Transverse colon (tissue), 4 donors: ENCODE measurements at regions not wholly inside any gene's neighbourhood (a gene's known extent, or its start where the extent isn't known, plus 50 kb on each side); places are given as distances from the start of the nearest gene placed in this dataset.

Experiments used
- DNase-seq: peaks from one replicate; pipeline ENCODE4 v3.0.0-alpha.2; 2019
- H3K27ac ChIP-seq, 4 donors: fragments of 200-600 bp; sonication (generic); 2 replicates each; pipeline ENCODE4 v1.5.1; 2016 to 2018; ENCODE audit warnings: inconsistent platforms in 4 of 4
- H3K27me3 ChIP-seq: fragments of 200-600 bp; sonication (generic); 2 replicates; pipeline ENCODE4 v1.5.1; 2017; ENCODE audit warnings: inconsistent platforms
- H3K36me3 ChIP-seq, 4 donors: fragments of 200-600 bp; sonication (generic); 2 replicates each; pipeline ENCODE4 v1.5.1; 2017 to 2019; ENCODE audit warnings: inconsistent platforms in 4 of 4
- H3K4me1 ChIP-seq, 4 donors: fragments of 200-600 bp; sonication (generic); 2 replicates each; pipeline ENCODE4 v1.5.1; 2017 to 2020; ENCODE audit warnings: inconsistent platforms in 4 of 4
- H3K4me3 ChIP-seq, 4 donors: fragments of 200-600 bp; sonication (generic); 1 replicate in 1 of 4; 2 replicates in 3 of 4; pipeline versions ENCODE4 v1.5.1 to v1.6.1; 2017 to 2019; ENCODE audit warnings: inconsistent platforms in 4 of 4
- H3K9me3 ChIP-seq, 2 donors: fragments of 200-600 bp; sonication (generic); 2 replicates each; pipeline ENCODE4 v1.5.1; 2017 to 2019; ENCODE audit warnings: inconsistent platforms in 2 of 2
- EP300 ChIP-seq: sonication (generic); formaldehyde crosslinking; IDR thresholded peaks from one replicate; pipeline ENCODE4 v1.6.1; 2017; ENCODE audit warnings: antibody characterized with exemption, low read depth
- POLR2A ChIP-seq: fragments of 450-650 bp; IDR thresholded peaks from one replicate; pipeline ENCODE4 v1.6.1; 2016; ENCODE audit warnings: antibody characterized with exemption, mild to moderate bottlenecking, moderate library complexity
- POLR2AphosphoS5 ChIP-seq, 3 donors: sonication (generic); formaldehyde crosslinking; IDR thresholded peaks; one replicate each; pipeline ENCODE4 v1.6.1; 2016; ENCODE audit warnings: antibody characterized with exemption in 3 of 3
- WGBS, 2 donors: methylation state at CpG; one replicate each; pipeline ENCODE4 v1.1.5; 2018; ENCODE audit warnings: low coverage in 1 of 2; 5-methylcytosine and 5-hydroxymethylcytosine counted together
- in situ Hi-C, 4 donors: fragments of 200-750 bp; cut with MboI; loops; one replicate each; pipeline versions ENCODE4 v1.15.0 to v1.15.1; 2017; ENCODE audit warnings: low sequenced_read_pairs in 3 of 4, low pct_ligation_motif_present in 1 of 4, low pct_unique_long_range_greater_than_20kb in 1 of 4
- intact Hi-C: fragments of 100-400 bp; cut with DNase I; formaldehyde crosslinking; loops from one replicate; pipeline ENCODE4 v1.15.1; 2023; ENCODE audit warnings: low total_unique reads
- TF ChIP-seq, protein P1 (sequence below), 5 experiments: fragments of 200-600 bp in 3 of 5; fragments of 450-650 bp in 2 of 5; sonication (generic) in 3 of 5; IDR thresholded peaks; 1 replicate in 2 of 5; 2 replicates in 3 of 5; pipeline ENCODE4 v1.5.1; 2016 to 2017; ENCODE audit warnings: antibody characterized with exemption in 5 of 5, inconsistent platforms in 3 of 5, mild to moderate bottlenecking in 2 of 5, moderate library complexity in 1 of 5

DNA sequence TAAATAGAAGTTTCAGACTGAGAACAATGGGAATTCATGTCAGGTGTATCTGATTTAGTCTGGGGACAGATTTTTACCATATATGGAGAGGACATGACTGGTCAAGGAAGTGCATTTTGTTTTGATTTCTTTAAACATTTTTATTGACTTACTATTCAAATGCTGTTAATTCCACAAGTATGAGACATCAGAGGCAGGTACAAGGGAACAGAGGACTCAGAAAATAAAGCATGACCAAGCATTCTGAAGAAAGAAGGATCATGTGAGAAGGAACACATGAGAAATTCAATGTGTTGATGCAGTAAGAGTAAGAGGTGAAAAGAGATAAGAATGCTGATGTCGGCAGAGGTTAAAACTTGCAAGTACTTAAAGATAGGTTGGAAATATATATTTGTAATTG is 1452.6 kb downstream of the PCDH7 start:
- Histone ChIP-seq H3K27me3 (no peaks in the 10 kb centered on the region), H3K4me3 (no peak overlapping the region), H3K36me3 (no peaks in the 10 kb centered on the region), H3K27ac (no peak overlapping the region), H3K4me1 (no peaks in the 10 kb centered on the region), H3K9me3 (no peaks in the 10 kb centered on the region)
- WGBS, 2 donors, result 43 to 100% methylated on average over 1 of the region's 1 CpG
- DNase-seq, result no peak
- TF ChIP-seq POLR2AphosphoS5 (IDR thresholded peaks at IDR 0.05), result no peak
- no peak for TF ChIP-seq POLR2A
- TF ChIP-seq EP300, result no peak
- TF ChIP-seq, protein P1, sequence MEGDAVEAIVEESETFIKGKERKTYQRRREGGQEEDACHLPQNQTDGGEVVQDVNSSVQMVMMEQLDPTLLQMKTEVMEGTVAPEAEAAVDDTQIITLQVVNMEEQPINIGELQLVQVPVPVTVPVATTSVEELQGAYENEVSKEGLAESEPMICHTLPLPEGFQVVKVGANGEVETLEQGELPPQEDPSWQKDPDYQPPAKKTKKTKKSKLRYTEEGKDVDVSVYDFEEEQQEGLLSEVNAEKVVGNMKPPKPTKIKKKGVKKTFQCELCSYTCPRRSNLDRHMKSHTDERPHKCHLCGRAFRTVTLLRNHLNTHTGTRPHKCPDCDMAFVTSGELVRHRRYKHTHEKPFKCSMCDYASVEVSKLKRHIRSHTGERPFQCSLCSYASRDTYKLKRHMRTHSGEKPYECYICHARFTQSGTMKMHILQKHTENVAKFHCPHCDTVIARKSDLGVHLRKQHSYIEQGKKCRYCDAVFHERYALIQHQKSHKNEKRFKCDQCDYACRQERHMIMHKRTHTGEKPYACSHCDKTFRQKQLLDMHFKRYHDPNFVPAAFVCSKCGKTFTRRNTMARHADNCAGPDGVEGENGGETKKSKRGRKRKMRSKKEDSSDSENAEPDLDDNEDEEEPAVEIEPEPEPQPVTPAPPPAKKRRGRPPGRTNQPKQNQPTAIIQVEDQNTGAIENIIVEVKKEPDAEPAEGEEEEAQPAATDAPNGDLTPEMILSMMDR (IDR thresholded peaks at IDR 0.05), result no peak
- intact Hi-C loops (no loop called here), in situ Hi-C loops (no loop called here)

DNA sequence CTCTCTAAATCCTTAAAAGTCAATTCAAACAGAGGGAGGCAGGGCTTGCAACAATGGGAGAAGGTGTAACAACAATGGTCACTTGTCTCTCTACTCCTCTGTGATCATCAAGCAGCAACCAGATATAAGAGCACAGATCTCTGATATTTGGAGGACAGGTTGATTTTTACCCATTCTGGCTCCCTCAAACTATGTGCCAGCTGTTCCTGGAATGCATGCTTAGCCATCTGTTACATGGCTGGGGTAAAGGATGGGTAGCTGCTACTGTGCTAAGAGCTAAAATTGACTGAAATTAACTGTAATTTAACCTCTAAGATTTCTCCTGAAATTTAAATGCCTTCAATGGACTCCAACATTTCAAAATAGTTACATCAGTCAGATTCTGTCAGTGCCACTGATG is 1459.9 kb downstream of the PCDH7 start:
- no peaks in the 10 kb centered on the region for H3K9me3 ChIP-seq
- H3K27ac ChIP-seq, result no peak overlapping the region
- no peaks in the 10 kb centered on the region for H3K4me1 ChIP-seq
- TF ChIP-seq EP300, result no peak
- TF ChIP-seq POLR2A, result no peak
- TF ChIP-seq, protein P1 (IDR thresholded peaks at IDR 0.05), result no peak
- TF ChIP-seq POLR2AphosphoS5 (IDR thresholded peaks at IDR 0.05), result no peak
- H3K4me3 ChIP-seq, result no peak overlapping the region
- H3K36me3 ChIP-seq, result no peaks in the 10 kb centered on the region
- no peak for DNase-seq
- in situ Hi-C loops (no loop called here), intact Hi-C loops (no loop called here)
- H3K27me3 ChIP-seq, result no peaks in the 10 kb centered on the region

DNA sequence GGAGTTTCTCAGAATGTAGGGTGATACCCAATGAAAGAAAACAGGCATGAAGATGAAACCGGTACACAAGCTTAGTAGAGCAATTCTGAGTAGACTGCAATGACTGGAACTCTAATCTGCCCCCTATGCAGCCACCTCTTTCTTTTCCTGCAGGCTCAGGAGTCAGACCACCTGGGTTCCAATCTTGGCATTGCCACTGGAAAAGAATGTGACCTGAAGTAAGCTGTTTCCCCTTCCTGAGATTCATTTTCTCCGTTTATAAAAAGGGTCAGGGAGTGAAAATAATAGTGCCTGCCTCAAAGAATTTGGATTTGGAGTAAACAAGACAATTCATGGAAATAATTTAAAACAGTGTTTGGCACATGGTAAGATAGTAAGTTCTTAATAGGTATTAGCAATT is 1464.0 kb downstream of the PCDH7 start:
- intact Hi-C loops (no loop called here), in situ Hi-C loops (no loop called here)
- H3K36me3 ChIP-seq, result no peaks in the 10 kb centered on the region
- no peak for DNase-seq
- H3K4me3 ChIP-seq, result no peak overlapping the region
- H3K4me1 ChIP-seq, result no peaks in the 10 kb centered on the region
- TF ChIP-seq POLR2A, result no peak
- no peak for TF ChIP-seq EP300
- no peak for TF ChIP-seq POLR2AphosphoS5 (IDR thresholded peaks at IDR 0.05)
- TF ChIP-seq, protein P1 (IDR thresholded peaks at IDR 0.05), result no peak
- no peaks in the 10 kb centered on the region for H3K27me3 ChIP-seq
- no peaks in the 10 kb centered on the region for H3K9me3 ChIP-seq
- H3K27ac ChIP-seq, result no peak overlapping the region
- 49 to 64% methylated on average over 2 of the region's 2 CpGs for WGBS, 2 donors

DNA sequence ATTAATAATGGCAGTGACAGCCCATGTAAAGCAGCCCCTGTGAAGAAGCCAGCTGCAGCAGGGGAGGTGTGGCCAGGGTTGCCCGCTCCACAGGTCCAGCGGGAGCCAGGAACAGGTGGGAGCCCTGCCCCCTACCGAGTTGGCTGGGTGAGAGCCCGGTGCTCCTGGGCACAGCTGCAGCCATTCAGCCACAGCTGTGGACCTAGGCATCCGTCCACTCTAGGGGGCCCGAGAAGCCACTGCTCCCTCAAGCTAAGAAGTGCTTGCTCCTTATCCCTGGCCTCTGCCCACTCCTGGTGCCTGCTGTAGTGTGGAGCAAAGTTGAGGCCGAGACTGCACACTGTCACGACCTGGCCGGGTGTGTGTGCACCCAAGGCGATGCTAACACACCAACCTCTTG is 1469.0 kb downstream of the PCDH7 start:
- H3K36me3 ChIP-seq, result no peaks in the 10 kb centered on the region
- DNase-seq, result no peak
- no peak overlapping the region for H3K4me3 ChIP-seq
- no peak overlapping the region for H3K27ac ChIP-seq
- TF ChIP-seq POLR2A, result no peak
- no peak for TF ChIP-seq POLR2AphosphoS5 (IDR thresholded peaks at IDR 0.05)
- TF ChIP-seq, protein P1 (IDR thresholded peaks at IDR 0.05), result no peak
- TF ChIP-seq EP300, result no peak
- H3K9me3 ChIP-seq, result no peaks in the 10 kb centered on the region
- no peaks in the 10 kb centered on the region for H3K27me3 ChIP-seq
- WGBS, 2 donors, result 86 to 100% methylated on average over 1 to 6 of the region's 10 CpGs
- intact Hi-C loops (no loop called here), in situ Hi-C loops (no loop called here)
- H3K4me1 ChIP-seq, result no peaks in the 10 kb centered on the region
